ENCODE measurements at regions not wholly inside any gene's neighbourhood (a gene's known extent, or its start where the extent isn't known, plus 50 kb on each side); places are given as distances from the start of the nearest gene placed in this dataset.

DNA sequence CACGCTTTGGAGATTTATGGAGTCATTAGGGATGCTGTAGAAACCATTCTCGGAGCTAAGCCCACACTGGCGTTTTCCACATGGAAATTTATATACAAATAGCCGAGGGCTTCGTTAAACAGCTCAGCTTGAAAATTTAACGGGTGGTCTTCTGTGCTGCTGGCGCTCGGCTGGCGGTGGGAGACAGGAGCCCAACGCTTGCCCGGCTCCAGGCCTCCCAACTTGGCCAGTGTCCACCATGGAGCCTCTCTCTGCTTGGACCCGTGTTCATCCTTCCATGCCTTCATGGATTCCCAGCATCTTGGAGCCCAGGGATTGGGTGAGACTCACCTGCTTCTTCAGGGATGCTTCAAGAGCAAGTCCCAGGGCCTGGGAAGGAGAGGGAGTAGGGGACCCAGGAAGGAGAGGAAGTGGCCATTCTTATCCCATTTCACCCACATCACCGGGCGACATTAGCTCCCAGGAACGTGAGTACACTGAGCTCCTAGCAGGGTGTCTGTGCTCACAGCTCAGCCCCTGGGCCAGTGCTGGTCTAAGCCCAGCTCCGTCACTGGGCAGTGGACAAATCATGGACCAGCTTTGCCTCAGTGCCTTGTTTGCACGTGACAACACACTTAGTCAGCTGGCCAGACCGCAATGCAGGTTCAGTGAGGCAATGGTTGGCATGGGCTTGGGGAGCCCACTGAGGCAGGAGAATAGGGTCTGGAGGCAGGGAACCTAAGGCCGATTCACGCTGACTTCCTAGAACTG lies 944.3 kb downstream of the BRD1 start:
- Mint-ChIP-seq H3K4me1 (no peaks in the 10 kb centered on the region), H3K4me3 (no peak overlapping the region)
- 90% methylated on average over 18 of the region's 20 CpGs for WGBS (ENCODE audit: insufficient coverage)

DNA sequence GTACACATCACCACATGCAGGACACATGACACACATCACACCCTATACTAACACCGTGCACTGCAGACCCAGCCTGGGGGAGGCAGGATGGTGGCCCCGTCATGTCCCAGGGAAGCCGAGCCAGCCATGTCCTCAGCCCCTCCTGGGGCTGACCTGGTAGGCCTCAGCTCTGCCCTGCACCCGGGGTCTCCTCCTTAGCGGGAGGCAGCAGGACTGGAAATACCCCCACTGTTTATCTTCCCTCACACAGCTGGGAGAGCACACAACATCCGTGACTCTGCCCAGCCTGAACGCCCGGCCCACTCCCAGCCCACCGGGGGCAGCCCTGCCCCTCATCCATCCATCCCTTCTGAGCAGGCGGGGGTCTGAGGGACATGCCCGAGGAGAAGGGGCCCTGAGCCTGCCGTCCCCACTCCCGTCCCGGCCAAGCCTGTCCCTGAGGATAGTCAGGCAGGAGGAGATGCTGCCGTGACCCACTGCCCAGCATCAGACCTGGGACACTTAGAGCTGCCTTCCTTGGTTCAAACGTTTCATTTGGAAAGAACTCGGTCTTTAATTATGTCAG lies 945.0 kb downstream of the BRD1 start:
- H3K9me3 ChIP-seq (ENCODE audit: control extremely low read depth in 1 of 3, control insufficient read depth in 2 of 3, insufficient read depth in 1 of 3, low read length in 2 of 3) = peaks cover 0 to 24% (median 0%) of the 10 kb centered on the region in 3 donors
- no peak overlapping the region for H3K27ac Mint-ChIP-seq
- H3K36me3 ChIP-seq (replicated peaks in 1 of 2; ENCODE audit: control extremely low read depth in 1 of 2, control insufficient read depth in 1 of 2, extremely low read depth in 1 of 2, insufficient read depth in 2 of 2, low read length in 1 of 2) = no peaks in the 10 kb centered on the region
- no peaks in the 10 kb centered on the region for H3K27me3 ChIP-seq (replicated peaks in 1 of 4; ENCODE audit: control extremely low read depth in 1 of 4, control insufficient read depth in 3 of 4, insufficient read depth in 4 of 4, low read length in 3 of 4)
- no peak for DNase-seq
- no peak overlapping the region for H3K4me3 ChIP-seq (ENCODE audit: control extremely low read depth in 1 of 5, extremely low read depth in 1 of 5, insufficient read depth in 1 of 5, low read depth in 2 of 5, low read length in 4 of 5)
- H2AFZ ChIP-seq (ENCODE audit: insufficient read depth, low read depth, low read length, poor library complexity, severe bottlenecking) = no peak overlapping the region
- no peak overlapping the region for H3K4me2 ChIP-seq (replicated peaks; ENCODE audit: low read depth, low read length, poor library complexity, severe bottlenecking)
- no peaks in the 10 kb centered on the region for H3K4me1 ChIP-seq (ENCODE audit: control insufficient read depth in 2 of 2, insufficient read depth in 2 of 2, low read length in 2 of 2)
- ChIA-PET POLR2A (no interaction called here), CTCF (no interaction called here)
- no peak overlapping the region for H3K9ac ChIP-seq (ENCODE audit: low read length)
- WGBS (ENCODE audit: insufficient coverage) = 82% methylated on average over 16 of the region's 17 CpGs
- H3K79me2 ChIP-seq (ENCODE audit: control insufficient read depth, insufficient read depth, low read length) = no peaks in the 10 kb centered on the region
- intact Hi-C loops (cut with micrococcal nuclease) = no loop called here
- H3K27ac ChIP-seq (ENCODE audit: low read length in 2 of 2) = no peak overlapping the region
- H3K9me3 Mint-ChIP-seq (ENCODE audit: insufficient read depth) = no peaks in the 10 kb centered on the region
- no peaks in the 10 kb centered on the region for H3K27me3 Mint-ChIP-seq
- ATAC-seq (ENCODE audit: low read depth) = no peak
- TF ChIP-seq, protein P1, sequence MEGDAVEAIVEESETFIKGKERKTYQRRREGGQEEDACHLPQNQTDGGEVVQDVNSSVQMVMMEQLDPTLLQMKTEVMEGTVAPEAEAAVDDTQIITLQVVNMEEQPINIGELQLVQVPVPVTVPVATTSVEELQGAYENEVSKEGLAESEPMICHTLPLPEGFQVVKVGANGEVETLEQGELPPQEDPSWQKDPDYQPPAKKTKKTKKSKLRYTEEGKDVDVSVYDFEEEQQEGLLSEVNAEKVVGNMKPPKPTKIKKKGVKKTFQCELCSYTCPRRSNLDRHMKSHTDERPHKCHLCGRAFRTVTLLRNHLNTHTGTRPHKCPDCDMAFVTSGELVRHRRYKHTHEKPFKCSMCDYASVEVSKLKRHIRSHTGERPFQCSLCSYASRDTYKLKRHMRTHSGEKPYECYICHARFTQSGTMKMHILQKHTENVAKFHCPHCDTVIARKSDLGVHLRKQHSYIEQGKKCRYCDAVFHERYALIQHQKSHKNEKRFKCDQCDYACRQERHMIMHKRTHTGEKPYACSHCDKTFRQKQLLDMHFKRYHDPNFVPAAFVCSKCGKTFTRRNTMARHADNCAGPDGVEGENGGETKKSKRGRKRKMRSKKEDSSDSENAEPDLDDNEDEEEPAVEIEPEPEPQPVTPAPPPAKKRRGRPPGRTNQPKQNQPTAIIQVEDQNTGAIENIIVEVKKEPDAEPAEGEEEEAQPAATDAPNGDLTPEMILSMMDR (IDR thresholded peaks at IDR 0.05) = no peak
- no peak for TF ChIP-seq EZH2 (IDR thresholded peaks at IDR 0.05; ENCODE audit: borderline replicate concordance, insufficient read depth, low read depth, low read length, poor library complexity, severe bottlenecking)
- no peaks in the 10 kb centered on the region for H4K20me1 ChIP-seq (ENCODE audit: control insufficient read depth, insufficient read depth, low read length, poor library complexity, severe bottlenecking)
- no peak overlapping the region for H3K4me3 Mint-ChIP-seq
- no peaks in the 10 kb centered on the region for H3K4me1 Mint-ChIP-seq

More for the DNA sequence above, 944.3 kb downstream of the BRD1 start:
- no peak for TF ChIP-seq EZH2 (IDR thresholded peaks at IDR 0.05; ENCODE audit: borderline replicate concordance, insufficient read depth, low read depth, low read length, poor library complexity, severe bottlenecking)
- TF ChIP-seq, protein P1 (IDR thresholded peaks at IDR 0.05) = no peak
- H3K79me2 ChIP-seq (ENCODE audit: control insufficient read depth, insufficient read depth, low read length) = no peaks in the 10 kb centered on the region
- ATAC-seq (ENCODE audit: low read depth) = no peak
- H4K20me1 ChIP-seq (ENCODE audit: control insufficient read depth, insufficient read depth, low read length, poor library complexity, severe bottlenecking) = no peaks in the 10 kb centered on the region
- no peak overlapping the region for H3K4me2 ChIP-seq (replicated peaks; ENCODE audit: low read depth, low read length, poor library complexity, severe bottlenecking)
- no peaks in the 10 kb centered on the region for H3K36me3 ChIP-seq (replicated peaks in 1 of 2; ENCODE audit: control extremely low read depth in 1 of 2, control insufficient read depth in 1 of 2, extremely low read depth in 1 of 2, insufficient read depth in 2 of 2, low read length in 1 of 2)
- no peak for DNase-seq
- H3K4me3 ChIP-seq (ENCODE audit: control extremely low read depth in 1 of 5, extremely low read depth in 1 of 5, insufficient read depth in 1 of 5, low read depth in 2 of 5, low read length in 4 of 5) = no peak overlapping the region
- ChIA-PET POLR2A (no interaction called here), CTCF (no interaction called here)
- no peaks in the 10 kb centered on the region for H3K4me1 ChIP-seq (ENCODE audit: control insufficient read depth in 2 of 2, insufficient read depth in 2 of 2, low read length in 2 of 2)
- no peak overlapping the region for H3K27ac ChIP-seq (ENCODE audit: low read length in 2 of 2)
- intact Hi-C loops (cut with micrococcal nuclease) = no loop called here
- H3K9ac ChIP-seq (ENCODE audit: low read length) = no peak overlapping the region
- H3K27me3 ChIP-seq (replicated peaks in 1 of 4; ENCODE audit: control extremely low read depth in 1 of 4, control insufficient read depth in 3 of 4, insufficient read depth in 4 of 4, low read length in 3 of 4) = no peaks in the 10 kb centered on the region
- no peak overlapping the region for H3K27ac Mint-ChIP-seq
- H3K9me3 ChIP-seq (ENCODE audit: control extremely low read depth in 1 of 3, control insufficient read depth in 2 of 3, insufficient read depth in 1 of 3, low read length in 2 of 3) = peaks cover 0 to 24% (median 0%) of the 10 kb centered on the region in 3 donors
- H3K9me3 Mint-ChIP-seq (ENCODE audit: insufficient read depth) = no peaks in the 10 kb centered on the region
- H3K27me3 Mint-ChIP-seq = no peaks in the 10 kb centered on the region
- no peak overlapping the region for H2AFZ ChIP-seq (ENCODE audit: insufficient read depth, low read depth, low read length, poor library complexity, severe bottlenecking)
